B cell (primary cell): ENCODE measurements at regions not wholly inside any gene's neighbourhood (a gene's known extent, or its start where the extent isn't known, plus 50 kb on each side); places are given as distances from the start of the nearest gene placed in this dataset.

ENCODE experiments used
- EZH2 ChIP-seq: IDR thresholded peaks from 2 replicates; pipeline ENCODE4 v1.6.1; 2012; ENCODE audit warnings: borderline replicate concordance, low read depth, mild to moderate bottlenecking, moderate library complexity, low read length; ENCODE audit not compliant: insufficient read depth, poor library complexity, severe bottlenecking
- TF ChIP-seq, protein P1 (sequence below): fragments of 200-600 bp; IDR thresholded peaks from one replicate; pipeline ENCODE4 v1.8.0; 2022; ENCODE audit warnings: antibody characterized with exemption, mild to moderate bottlenecking

DNA sequence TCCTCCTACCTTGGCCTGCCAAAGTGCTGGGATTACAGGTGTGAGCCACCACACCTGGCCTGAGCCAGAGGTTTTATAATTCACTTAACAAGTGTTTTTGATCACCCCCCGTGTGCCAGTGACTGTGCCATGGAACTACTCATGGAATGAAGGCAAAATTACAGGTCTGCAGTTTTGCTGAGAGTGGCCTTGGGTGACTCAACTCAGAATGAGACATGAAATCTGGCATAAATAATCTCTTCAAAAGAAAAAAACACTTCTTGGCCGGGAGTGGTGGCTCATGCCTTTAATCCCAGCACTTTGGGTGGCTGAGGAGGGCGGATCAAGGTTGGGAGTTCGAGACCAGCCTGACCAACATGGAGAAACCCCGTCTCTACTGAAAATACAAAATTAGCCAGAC lies 166.9 kb upstream of the SALL4 start:
- TF ChIP-seq, protein P1, sequence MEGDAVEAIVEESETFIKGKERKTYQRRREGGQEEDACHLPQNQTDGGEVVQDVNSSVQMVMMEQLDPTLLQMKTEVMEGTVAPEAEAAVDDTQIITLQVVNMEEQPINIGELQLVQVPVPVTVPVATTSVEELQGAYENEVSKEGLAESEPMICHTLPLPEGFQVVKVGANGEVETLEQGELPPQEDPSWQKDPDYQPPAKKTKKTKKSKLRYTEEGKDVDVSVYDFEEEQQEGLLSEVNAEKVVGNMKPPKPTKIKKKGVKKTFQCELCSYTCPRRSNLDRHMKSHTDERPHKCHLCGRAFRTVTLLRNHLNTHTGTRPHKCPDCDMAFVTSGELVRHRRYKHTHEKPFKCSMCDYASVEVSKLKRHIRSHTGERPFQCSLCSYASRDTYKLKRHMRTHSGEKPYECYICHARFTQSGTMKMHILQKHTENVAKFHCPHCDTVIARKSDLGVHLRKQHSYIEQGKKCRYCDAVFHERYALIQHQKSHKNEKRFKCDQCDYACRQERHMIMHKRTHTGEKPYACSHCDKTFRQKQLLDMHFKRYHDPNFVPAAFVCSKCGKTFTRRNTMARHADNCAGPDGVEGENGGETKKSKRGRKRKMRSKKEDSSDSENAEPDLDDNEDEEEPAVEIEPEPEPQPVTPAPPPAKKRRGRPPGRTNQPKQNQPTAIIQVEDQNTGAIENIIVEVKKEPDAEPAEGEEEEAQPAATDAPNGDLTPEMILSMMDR = no peak
- no peak for TF ChIP-seq EZH2
